Transverse colon (tissue), 4 donors: ENCODE measurements at regions not wholly inside any gene's neighbourhood (a gene's known extent, or its start where the extent isn't known, plus 50 kb on each side); places are given as distances from the start of the nearest gene placed in this dataset.
"Not testable (repeated sequence)": the region's sequence is repeated elsewhere in the genome, so short reads cannot be mapped to it uniquely, and the experiment has no call there.

Experiments
- EP300 ChIP-seq: sonication (generic); formaldehyde crosslinking; IDR thresholded peaks from one replicate; pipeline ENCODE4 v1.6.1; 2017; ENCODE audit warnings: antibody characterized with exemption, low read depth
- POLR2A ChIP-seq: fragments of 450-650 bp; IDR thresholded peaks from one replicate; pipeline ENCODE4 v1.6.1; 2016; ENCODE audit warnings: antibody characterized with exemption, mild to moderate bottlenecking, moderate library complexity
- POLR2AphosphoS5 ChIP-seq, 3 donors: sonication (generic); formaldehyde crosslinking; IDR thresholded peaks; one replicate each; pipeline ENCODE4 v1.6.1; 2016; ENCODE audit warnings: antibody characterized with exemption in 3 of 3
- TF ChIP-seq, protein P1 (sequence below), 5 experiments: fragments of 200-600 bp in 3 of 5; fragments of 450-650 bp in 2 of 5; sonication (generic) in 3 of 5; IDR thresholded peaks; 1 replicate in 2 of 5; 2 replicates in 3 of 5; pipeline ENCODE4 v1.5.1; 2016 to 2017; ENCODE audit warnings: antibody characterized with exemption in 5 of 5, inconsistent platforms in 3 of 5, mild to moderate bottlenecking in 2 of 5, moderate library complexity in 1 of 5

GRCh38 chr2:131646220-131646619 is 118.5 kb downstream of the CCDC74A start:
- TF ChIP-seq POLR2AphosphoS5 (IDR thresholded peaks at IDR 0.05); EP300; POLR2A: not testable (repeated sequence)
- TF ChIP-seq, protein P1, sequence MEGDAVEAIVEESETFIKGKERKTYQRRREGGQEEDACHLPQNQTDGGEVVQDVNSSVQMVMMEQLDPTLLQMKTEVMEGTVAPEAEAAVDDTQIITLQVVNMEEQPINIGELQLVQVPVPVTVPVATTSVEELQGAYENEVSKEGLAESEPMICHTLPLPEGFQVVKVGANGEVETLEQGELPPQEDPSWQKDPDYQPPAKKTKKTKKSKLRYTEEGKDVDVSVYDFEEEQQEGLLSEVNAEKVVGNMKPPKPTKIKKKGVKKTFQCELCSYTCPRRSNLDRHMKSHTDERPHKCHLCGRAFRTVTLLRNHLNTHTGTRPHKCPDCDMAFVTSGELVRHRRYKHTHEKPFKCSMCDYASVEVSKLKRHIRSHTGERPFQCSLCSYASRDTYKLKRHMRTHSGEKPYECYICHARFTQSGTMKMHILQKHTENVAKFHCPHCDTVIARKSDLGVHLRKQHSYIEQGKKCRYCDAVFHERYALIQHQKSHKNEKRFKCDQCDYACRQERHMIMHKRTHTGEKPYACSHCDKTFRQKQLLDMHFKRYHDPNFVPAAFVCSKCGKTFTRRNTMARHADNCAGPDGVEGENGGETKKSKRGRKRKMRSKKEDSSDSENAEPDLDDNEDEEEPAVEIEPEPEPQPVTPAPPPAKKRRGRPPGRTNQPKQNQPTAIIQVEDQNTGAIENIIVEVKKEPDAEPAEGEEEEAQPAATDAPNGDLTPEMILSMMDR (IDR thresholded peaks at IDR 0.05) = not testable (repeated sequence)
